ENCODE measurements at regions not wholly inside any gene's neighbourhood (a gene's known extent, or its start where the extent isn't known, plus 50 kb on each side); places are given as distances from the start of the nearest gene placed in this dataset.
"Not testable (repeated sequence)": the region's sequence is repeated elsewhere in the genome, so short reads cannot be mapped to it uniquely, and the experiment has no call there.

DNA sequence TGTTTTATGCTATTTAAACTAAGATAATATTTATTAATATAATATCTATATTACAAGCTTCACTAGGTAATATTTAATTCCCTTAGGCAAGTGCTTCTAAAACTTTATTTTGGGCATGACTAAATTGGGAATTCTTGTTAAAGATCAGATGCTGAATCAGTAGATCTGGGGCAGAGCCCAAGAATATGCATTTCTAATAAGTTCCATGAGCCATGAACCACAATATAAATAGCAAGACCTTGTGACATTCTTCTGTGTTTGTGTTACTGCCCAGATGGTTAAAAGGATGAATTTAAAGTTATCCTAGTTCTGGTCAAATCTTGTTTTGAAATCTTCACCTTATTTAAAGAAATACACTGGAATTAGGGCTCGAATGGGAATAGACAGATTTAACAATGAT, 258.4 kb upstream of the CACNA2D1 start:
- no peak for DNase-seq (ENCODE audit: low read depth in 2 of 3, low spot score in 2 of 3)

GRCh38 chr7:82700741-82701140, 257.2 kb upstream of the CACNA2D1 start:
- DNase-seq (ENCODE audit: low read depth in 2 of 3, low spot score in 2 of 3), result no peak

DNA sequence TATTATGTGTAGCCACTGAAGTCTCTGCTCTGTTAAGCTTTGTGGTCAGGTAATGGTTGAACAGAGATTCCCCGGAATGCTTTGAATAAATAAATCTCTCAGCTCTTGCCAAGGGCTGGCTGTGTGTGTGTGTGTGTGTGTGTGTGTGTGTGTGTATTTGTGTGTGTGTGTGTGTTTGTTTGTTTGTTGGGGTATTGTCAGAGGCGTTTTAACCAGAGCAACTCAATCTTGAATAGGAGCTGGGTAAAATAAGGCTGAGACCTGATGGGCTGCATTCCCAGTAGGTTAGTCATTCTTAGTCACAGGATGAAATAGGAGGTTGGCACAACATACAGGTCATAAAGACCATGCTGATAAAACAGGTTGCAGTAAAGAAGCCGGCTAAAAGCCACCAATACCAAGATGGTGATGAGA, 256.2 kb upstream of the CACNA2D1 start:
- DNase-seq (ENCODE audit: low read depth in 2 of 3, low spot score in 2 of 3), result no peak

GRCh38 chr7:82697897-82698296, 254.3 kb upstream of the CACNA2D1 start:
- DNase-seq (ENCODE audit: low read depth in 2 of 3, low spot score in 2 of 3), result no peak

DNA sequence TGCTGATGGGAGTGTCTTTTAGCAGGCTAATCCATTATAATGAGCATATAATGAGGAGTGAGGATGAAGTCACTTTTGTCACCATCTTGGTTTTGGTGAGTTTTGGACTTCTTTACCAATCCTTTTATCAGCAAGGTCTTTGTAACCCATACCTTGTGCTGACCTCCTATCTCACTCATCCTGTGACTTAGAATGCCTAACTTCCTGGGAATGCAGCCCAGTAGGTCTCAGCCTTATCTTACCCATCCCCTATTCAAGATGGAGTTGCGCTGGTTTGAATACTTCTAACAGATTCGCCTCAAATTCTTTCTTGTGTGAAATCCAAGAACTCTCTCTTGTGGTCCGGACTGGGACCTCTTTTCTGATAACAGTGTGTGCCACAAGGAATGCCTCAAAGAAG, 253.1 kb upstream of the CACNA2D1 start:
- DNase-seq (ENCODE audit: low read depth in 2 of 3, low spot score in 2 of 3), result no peak

DNA sequence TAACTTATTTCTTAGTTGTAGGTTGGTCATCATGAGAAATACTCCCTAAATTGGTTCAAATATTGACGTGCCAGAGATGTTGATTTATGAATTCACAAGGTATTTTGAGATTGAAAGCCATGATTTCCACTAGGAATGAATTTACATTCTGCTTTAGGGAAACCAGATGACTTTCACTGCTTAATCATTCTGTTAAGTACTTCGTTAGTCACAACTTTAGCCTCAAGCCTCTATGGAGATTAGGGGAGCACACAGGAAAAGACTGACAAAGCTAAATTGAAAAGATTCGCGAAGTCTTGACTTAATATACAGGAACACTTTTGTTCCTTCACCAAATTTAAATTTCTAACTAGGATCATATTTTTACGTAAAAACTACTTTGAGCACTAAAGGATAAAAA, 250.4 kb upstream of the CACNA2D1 start:
- DNase-seq (ENCODE audit: low read depth in 2 of 3, low spot score in 2 of 3), result no peak

DNA sequence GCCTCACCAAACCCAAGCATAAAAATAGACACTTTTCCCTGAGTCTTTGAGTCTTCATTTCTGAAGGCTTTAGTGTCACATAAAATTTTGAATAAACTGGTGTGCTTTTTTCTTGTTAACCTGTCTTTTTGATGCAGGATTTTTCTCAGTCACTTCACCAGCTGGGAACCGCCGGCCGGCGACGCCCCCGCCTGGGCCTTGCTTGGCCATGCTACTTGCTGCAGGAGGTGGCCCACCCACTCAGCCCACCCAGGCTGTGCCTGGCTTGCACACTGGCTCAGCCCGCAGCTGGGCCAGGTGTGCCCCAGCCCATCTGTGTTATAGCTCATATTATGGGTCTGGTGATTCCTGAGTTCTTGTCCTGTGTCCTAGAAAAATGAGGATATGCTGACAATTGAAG, 247.4 kb upstream of the CACNA2D1 start:
- DNase-seq (ENCODE audit: low read depth in 2 of 3, low spot score in 2 of 3), result no peak

DNA sequence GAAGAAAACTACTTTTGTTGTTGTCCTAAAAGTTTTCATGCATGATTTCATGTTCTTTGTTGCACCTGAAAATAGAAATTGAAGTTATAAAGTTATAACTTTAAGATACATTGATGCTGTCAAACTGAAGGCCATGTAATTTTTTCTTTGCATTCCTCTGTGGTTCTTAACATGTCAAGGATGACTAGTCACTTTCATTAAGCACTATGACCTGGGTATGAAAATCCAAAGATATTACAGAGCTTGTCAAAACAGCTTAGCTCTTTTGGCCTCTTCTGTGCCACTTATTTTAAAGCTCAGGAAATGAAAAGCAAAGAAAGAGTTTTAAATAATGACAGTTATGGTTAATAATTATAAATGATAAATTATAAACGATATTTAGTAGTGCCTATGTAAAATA, 241.6 kb upstream of the CACNA2D1 start:
- no peak for DNase-seq (ENCODE audit: low read depth in 2 of 3, low spot score in 2 of 3)

GRCh38 chr7:82678716-82679115, 235.1 kb upstream of the CACNA2D1 start:
- DNase-seq (ENCODE audit: low read depth in 2 of 3, low spot score in 2 of 3), result no peak

- no peak for DNase-seq (ENCODE audit: low read depth in 2 of 3, low spot score in 2 of 3)
These were observed 234.7 kb upstream of the CACNA2D1 start for GRCh38 chr7:82678259-82678658.

DNA sequence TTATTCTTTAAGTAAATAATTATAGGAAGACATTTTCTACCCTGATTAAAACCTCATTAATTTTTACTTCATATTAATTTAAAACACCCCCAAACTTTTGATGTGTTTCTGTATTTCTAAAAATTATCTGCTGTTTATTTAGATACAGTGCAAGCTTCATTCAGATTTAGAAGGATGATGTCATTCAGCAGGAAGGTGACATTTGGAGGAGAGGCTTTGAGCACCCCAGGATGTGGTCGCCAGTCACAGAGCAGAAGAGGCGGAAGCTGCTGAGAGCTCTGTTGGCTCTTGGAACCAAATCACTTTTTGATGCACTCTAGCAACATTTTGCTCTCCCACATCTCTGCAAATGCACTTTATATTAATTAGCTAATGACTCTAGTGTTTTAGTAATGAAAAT, 233.9 kb upstream of the CACNA2D1 start:
- DNase-seq (ENCODE audit: low read depth in 2 of 3, low spot score in 2 of 3), result peak; percentile 5 to 46 (median 8)

- DNase-seq (ENCODE audit: low read depth in 2 of 3, low spot score in 2 of 3), result no peak
These were observed 233.3 kb upstream of the CACNA2D1 start for GRCh38 chr7:82676777-82677463.

- DNase-seq (ENCODE audit: low read depth in 2 of 3, low spot score in 2 of 3), result no peak
These were observed 231.8 kb upstream of the CACNA2D1 start for GRCh38 chr7:82675396-82675795.

DNA sequence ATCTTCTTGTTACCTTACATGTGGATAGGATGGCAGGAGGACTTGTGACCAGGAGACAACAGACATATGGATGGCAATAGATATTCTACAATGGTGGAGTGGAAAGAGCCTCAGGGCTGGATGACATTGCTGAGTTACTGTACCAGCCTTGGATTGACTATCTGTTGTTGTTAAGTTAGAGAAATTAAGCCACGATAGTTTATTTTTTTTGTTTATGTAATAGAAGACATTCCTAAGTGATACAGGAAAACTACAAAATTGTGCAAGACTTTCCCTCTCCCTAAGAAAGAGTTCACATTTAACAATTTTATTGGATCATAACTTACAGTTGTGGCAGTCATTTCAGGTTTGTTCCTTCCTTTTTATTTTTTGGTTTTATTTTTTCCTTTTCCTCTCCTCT, 230.7 kb upstream of the CACNA2D1 start:
- DNase-seq (ENCODE audit: low read depth in 2 of 3, low spot score in 2 of 3), result no peak

GRCh38 chr7:82672078-82672477, 228.5 kb upstream of the CACNA2D1 start:
- DNase-seq (ENCODE audit: low read depth in 2 of 3, low spot score in 2 of 3), result no peak

DNA sequence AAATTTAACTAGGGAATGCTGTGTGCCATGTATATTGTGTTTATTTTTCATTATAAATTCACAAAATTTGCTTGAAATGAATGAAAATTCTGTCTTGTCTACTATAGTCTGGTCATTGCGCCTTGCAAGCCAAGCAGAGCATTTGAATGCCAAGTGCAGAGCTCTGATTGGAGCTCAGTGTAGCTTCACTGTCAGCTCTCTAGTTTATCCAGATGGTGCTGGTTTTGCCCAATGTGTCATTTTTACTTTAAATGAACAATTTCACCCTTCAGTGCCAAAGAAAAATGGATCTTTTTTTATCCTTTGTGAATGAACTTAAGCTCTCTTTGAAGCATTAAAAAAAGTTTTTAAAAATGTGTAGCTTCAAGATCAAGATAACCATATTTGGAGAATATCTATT, 225.6 kb upstream of the CACNA2D1 start:
- no peak for DNase-seq (ENCODE audit: low read depth in 2 of 3, low spot score in 2 of 3)

DNA sequence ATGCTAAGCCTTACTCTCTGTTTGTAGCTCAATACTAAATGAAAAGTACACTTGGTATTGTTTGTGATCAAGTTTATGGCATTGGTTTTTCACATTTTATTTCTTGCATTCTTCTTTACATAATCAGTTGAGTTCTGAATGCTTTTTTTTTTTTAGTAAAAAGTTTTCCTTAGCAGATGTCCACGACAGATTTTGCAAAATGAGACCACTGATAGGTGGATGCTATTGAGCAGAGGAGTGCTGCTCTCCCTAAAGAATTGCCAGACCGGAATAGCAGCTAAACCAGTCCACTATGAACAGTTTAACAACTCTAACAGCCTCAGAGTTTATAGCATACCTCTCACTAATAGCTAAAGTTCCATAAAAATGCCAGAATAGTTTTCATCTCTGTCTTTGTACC, 225.1 kb upstream of the CACNA2D1 start:
- no peak for DNase-seq (ENCODE audit: low read depth in 2 of 3, low spot score in 2 of 3)

DNA sequence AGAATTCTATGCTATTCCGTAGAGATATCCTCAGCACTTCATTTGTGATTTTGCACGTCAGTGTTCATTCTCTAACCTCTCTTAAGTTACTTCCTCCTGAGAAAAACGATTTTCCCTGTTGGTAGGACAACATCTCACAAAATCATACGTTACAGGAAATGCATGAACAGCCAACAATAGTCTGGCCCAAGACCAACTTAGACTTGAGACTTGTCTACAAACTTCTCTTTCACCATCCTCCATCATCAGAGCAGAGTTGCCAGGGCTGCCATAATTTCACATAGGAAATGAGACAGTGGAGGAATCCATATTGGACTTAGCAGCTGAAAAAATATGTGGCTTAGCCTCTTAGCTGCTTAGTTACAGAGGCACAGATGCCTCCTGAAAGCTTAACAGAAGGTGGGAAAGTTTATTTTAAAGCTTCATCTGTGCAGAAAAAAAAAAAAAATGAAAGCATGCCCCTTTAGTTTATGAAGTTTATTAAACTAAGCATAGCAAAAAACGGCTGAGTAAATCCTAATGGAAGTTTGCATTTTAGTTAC, 222.5 kb upstream of the CACNA2D1 start:
- no peak for DNase-seq (ENCODE audit: low read depth in 2 of 3, low spot score in 2 of 3)

DNA sequence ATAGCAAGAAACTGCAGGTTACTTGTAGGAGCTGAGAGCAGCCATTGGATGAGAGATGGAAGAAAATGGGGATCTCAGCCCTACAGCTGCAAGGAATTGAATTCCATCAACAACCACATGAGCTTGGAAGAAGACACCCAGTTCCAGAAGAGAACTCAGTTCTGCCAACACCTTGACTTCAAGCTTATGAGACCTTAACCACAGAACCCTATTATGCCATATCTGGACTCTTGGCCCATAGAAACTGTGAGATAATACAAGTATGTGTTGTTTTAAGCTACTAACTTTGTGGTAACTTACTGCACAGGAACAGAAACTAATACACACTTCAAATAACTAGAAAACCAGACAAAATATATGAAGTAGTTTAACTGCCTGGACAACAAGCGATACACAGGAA, 212.4 kb upstream of the CACNA2D1 start:
- no peak for DNase-seq (ENCODE audit: low read depth in 2 of 3, low spot score in 2 of 3)

- not testable (repeated sequence) for DNase-seq (ENCODE audit: low read depth in 2 of 3, low spot score in 2 of 3)
These were observed 206.5 kb upstream of the CACNA2D1 start for GRCh38 chr7:82650095-82650494.

GRCh38 chr7:82633592-82633991, 190.0 kb upstream of the CACNA2D1 start:
- DNase-seq (ENCODE audit: low read depth in 2 of 3, low spot score in 2 of 3), result no peak

- no peak for DNase-seq (ENCODE audit: low read depth in 2 of 3, low spot score in 2 of 3)
These were observed 188.4 kb upstream of the CACNA2D1 start for GRCh38 chr7:82631998-82632397.

DNA sequence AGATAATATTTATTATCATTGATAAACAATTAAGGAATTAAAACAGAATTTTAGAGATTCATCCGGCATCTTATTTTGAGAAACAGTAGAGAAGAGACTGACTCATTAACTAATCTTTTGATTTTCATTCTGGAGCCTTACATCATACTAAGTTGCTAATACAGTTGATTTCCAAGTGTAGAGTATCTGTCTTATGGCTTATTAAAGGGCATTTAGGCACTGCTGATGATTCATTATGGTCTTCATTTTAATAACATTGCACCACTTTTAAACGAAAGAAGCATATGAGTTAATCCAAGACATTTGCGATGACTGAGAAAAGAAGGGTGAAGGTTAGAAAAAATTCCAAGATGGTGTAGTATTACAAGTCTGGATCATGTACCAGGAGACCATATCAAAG, 186.0 kb upstream of the CACNA2D1 start:
- no peak for DNase-seq (ENCODE audit: low read depth in 2 of 3, low spot score in 2 of 3)

Measured in hematopoietic multipotent progenitor cell (in vitro differentiated cells).